ENCODE measurements at regions not wholly inside any gene's neighbourhood (a gene's known extent, or its start where the extent isn't known, plus 50 kb on each side); places are given as distances from the start of the nearest gene placed in this dataset.

GRCh38 chr2:138441916-138442315, 59.7 kb upstream of the SPOPL start:
- TF ChIP-seq CTCF (IDR thresholded peaks at IDR 0.05) (no peak), POLR2AphosphoS5 (IDR thresholded peaks at IDR 0.05) (no peak), POLR2A (IDR thresholded peaks at IDR 0.05) (no peak)

Measured in transverse colon (tissue), 4 donors.